ENCODE measurements at regions not wholly inside any gene's neighbourhood (a gene's known extent, or its start where the extent isn't known, plus 50 kb on each side); places are given as distances from the start of the nearest gene placed in this dataset.

DNA sequence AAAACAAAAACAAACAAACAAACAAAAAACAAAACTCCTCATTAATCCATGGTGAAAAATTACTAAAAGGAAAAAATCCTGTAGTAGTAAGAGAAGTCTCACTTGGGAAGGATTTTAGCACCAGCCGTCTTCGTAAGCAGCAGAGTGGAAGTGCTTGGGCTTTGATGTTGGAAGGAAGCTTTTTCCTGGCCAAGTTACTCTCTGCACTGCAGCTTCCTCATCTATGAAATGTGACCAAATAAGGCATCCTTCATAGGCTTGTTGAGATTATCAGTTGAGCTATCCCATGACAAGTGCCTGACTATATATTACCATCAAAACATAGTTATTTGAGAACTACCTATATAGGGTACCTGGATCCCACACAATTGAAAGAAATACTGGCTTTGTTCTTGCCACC lies 436.4 kb upstream of the ONECUT1 start:
- Histone ChIP-seq H3K9ac (ENCODE audit: low read length in 5 of 5) (no peak overlapping the region), H3K27ac (ENCODE audit: low read depth, low read length) (no peak overlapping the region), H3K4me1 (ENCODE audit: control insufficient read depth in 5 of 5, insufficient read depth in 5 of 5, low read length in 5 of 5) (no peaks in the 10 kb centered on the region), H3K36me3 (ENCODE audit: control insufficient read depth in 5 of 5, insufficient read depth in 5 of 5, low read length in 5 of 5) (no peaks in the 10 kb centered on the region), H3K27me3 (ENCODE audit: control insufficient read depth in 5 of 5, insufficient read depth in 4 of 5, low read length in 5 of 5) (no peaks in the 10 kb centered on the region), H3K4me3 (ENCODE audit: low read depth in 1 of 5, low read length in 5 of 5) (no peak overlapping the region), H3K9me3 (ENCODE audit: control insufficient read depth in 5 of 5, low read length in 5 of 5) (no peaks in the 10 kb centered on the region)

DNA sequence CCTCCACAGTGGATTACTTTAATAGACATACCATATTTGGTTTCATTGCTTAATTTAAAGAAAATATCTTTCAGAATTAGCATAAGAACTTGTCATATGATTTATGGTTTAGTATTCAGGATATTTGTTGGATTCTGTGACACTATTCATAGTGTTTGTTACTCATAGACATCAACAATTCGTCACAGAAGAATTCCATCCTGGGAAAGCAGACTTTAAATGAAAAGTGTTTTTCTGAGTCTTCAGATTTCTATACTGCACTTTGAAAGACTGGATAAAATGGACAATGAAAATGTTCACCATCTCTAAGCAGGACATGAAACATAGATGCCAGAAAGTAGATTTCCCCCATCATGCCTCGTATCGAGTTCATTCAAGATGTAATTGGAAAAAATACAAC lies 435.6 kb upstream of the ONECUT1 start:
- H3K27ac ChIP-seq (ENCODE audit: low read depth, low read length), result no peak overlapping the region
- H3K9me3 ChIP-seq (ENCODE audit: control insufficient read depth in 5 of 5, low read length in 5 of 5), result no peaks in the 10 kb centered on the region
- no peaks in the 10 kb centered on the region for H3K27me3 ChIP-seq (ENCODE audit: control insufficient read depth in 5 of 5, insufficient read depth in 4 of 5, low read length in 5 of 5)
- H3K4me3 ChIP-seq (ENCODE audit: low read depth in 1 of 5, low read length in 5 of 5), result no peak overlapping the region
- no peaks in the 10 kb centered on the region for H3K36me3 ChIP-seq (ENCODE audit: control insufficient read depth in 5 of 5, insufficient read depth in 5 of 5, low read length in 5 of 5)
- H3K4me1 ChIP-seq (ENCODE audit: control insufficient read depth in 5 of 5, insufficient read depth in 5 of 5, low read length in 5 of 5), result no peaks in the 10 kb centered on the region
- H3K9ac ChIP-seq (ENCODE audit: low read length in 5 of 5), result no peak overlapping the region

DNA sequence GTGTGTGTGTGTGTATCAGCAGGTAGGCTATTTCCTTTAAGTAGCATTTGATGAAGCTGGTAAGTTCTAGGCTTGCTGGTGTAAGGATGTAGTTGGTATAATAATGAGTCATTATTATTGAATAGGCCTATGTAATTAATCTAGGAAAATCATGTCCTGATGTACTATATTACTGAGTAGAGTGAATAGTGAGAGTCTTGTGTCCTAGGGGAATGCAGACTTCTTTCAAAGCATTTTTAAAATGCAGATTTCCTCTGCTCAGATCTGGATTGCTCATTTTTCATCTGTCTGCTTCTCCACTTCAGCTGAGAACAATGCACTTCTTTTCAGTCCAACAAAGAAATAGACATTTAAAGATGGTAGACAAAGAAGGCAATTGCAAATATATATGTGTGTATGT lies 434.2 kb upstream of the ONECUT1 start:
- Histone ChIP-seq H3K9ac (ENCODE audit: low read length in 5 of 5) (no peak overlapping the region), H3K27ac (ENCODE audit: low read depth, low read length) (no peak overlapping the region), H3K9me3 (ENCODE audit: control insufficient read depth in 5 of 5, low read length in 5 of 5) (no peaks in the 10 kb centered on the region), H3K4me1 (ENCODE audit: control insufficient read depth in 5 of 5, insufficient read depth in 5 of 5, low read length in 5 of 5) (no peaks in the 10 kb centered on the region), H3K36me3 (ENCODE audit: control insufficient read depth in 5 of 5, insufficient read depth in 5 of 5, low read length in 5 of 5) (no peaks in the 10 kb centered on the region), H3K27me3 (ENCODE audit: control insufficient read depth in 5 of 5, insufficient read depth in 4 of 5, low read length in 5 of 5) (no peaks in the 10 kb centered on the region), H3K4me3 (ENCODE audit: low read depth in 1 of 5, low read length in 5 of 5) (no peak overlapping the region)

DNA sequence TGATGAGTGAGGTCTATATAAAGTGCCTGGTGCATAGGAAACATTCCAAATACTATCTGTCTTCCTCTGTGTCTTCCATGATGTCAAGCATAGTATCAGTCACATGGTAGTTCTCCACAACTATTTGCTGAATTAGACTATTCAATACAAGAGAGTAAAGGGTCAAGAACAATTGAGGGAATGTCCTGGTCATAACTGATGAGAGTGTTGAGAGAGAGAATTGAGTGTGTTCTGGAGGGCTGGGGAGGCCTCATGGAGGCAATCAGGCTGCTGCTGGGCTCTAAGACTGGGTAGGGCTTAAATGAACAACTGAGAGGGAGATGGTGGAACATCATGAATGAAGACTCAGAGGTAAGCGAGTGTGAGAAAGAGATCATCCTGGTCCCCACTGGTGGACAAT lies 433.7 kb upstream of the ONECUT1 start:
- no peaks in the 10 kb centered on the region for H3K36me3 ChIP-seq (ENCODE audit: control insufficient read depth in 5 of 5, insufficient read depth in 5 of 5, low read length in 5 of 5)
- H3K27me3 ChIP-seq (ENCODE audit: control insufficient read depth in 5 of 5, insufficient read depth in 4 of 5, low read length in 5 of 5), result no peaks in the 10 kb centered on the region
- no peaks in the 10 kb centered on the region for H3K9me3 ChIP-seq (ENCODE audit: control insufficient read depth in 5 of 5, low read length in 5 of 5)
- no peak overlapping the region for H3K9ac ChIP-seq (ENCODE audit: low read length in 5 of 5)
- no peaks in the 10 kb centered on the region for H3K4me1 ChIP-seq (ENCODE audit: control insufficient read depth in 5 of 5, insufficient read depth in 5 of 5, low read length in 5 of 5)
- no peak overlapping the region for H3K4me3 ChIP-seq (ENCODE audit: low read depth in 1 of 5, low read length in 5 of 5)
- H3K27ac ChIP-seq (ENCODE audit: low read depth, low read length), result no peak overlapping the region

DNA sequence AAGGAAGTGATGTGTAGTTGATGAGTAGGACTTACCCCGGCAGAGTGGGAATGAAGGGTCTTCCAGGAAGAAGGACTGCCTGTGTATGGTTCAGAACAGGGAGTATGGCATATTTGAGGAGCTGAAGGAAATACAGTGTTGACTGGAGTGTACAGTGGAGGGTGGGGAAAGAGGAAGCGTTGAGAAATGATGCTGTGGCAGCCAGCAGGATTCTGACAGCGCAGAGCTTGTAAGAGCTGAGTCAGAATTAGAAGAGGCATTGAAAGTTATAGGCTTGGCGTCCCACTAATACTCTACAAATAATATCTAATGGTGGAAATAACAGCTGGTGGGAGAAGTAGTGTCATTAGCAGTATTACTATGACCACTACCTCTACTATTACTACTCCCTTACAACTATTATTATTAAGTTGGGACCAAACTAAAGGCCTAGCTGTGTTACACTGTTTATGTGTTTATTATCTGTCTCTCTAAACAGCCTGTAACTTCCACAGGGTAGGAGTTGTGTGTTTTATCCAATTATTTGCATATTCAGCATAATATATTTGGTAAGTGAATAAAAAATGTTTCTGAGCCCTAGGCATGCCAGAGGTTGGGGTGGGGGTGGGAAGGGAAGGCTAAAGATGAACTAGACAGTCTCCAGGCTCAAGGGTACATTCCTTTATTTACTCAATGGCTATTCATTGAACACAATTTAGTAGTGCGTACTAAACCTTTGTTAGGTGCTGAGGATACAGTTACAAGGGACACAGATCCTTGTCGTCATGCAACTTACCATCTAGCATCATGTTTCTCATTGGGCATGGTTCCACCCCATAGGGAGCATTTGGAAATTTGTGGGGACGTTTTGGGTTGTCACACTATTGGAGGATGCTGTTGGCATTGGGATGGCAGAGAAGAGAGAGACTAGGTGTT lies 428.8 kb upstream of the ONECUT1 start:
- Histone ChIP-seq H3K36me3 (ENCODE audit: control insufficient read depth in 5 of 5, insufficient read depth in 5 of 5, low read length in 5 of 5) (no peaks in the 10 kb centered on the region), H3K27me3 (ENCODE audit: control insufficient read depth in 5 of 5, insufficient read depth in 4 of 5, low read length in 5 of 5) (no peaks in the 10 kb centered on the region), H3K9me3 (ENCODE audit: control insufficient read depth in 5 of 5, low read length in 5 of 5) (no peaks in the 10 kb centered on the region), H3K4me1 (ENCODE audit: control insufficient read depth in 5 of 5, insufficient read depth in 5 of 5, low read length in 5 of 5) (no peaks in the 10 kb centered on the region), H3K27ac (ENCODE audit: low read depth, low read length) (no peak overlapping the region), H3K4me3 (ENCODE audit: low read depth in 1 of 5, low read length in 5 of 5) (no peak overlapping the region), H3K9ac (ENCODE audit: low read length in 5 of 5) (no peak overlapping the region)

DNA sequence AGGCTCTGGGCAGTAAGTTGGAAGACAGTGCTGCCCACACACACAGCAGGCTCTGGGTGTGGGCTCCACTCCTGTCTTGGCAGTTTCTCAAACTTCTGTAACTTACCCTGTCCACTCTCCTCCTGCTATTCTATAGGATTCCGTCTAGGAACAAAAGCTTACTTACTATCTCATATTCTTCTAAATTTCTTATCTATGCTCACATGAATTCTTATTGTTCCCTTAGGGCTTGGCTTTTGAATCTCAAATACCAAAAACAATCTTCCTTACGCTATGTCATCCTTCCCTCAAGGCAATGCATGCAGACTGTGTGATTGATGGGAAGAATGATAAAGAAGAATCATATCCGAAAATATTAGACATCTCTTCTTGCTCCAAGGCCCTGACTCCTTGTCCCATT lies 425.9 kb upstream of the ONECUT1 start:
- no peaks in the 10 kb centered on the region for H3K36me3 ChIP-seq (ENCODE audit: control insufficient read depth in 5 of 5, insufficient read depth in 5 of 5, low read length in 5 of 5)
- no peaks in the 10 kb centered on the region for H3K9me3 ChIP-seq (ENCODE audit: control insufficient read depth in 5 of 5, low read length in 5 of 5)
- H3K4me1 ChIP-seq (ENCODE audit: control insufficient read depth in 5 of 5, insufficient read depth in 5 of 5, low read length in 5 of 5), result no peaks in the 10 kb centered on the region
- H3K27me3 ChIP-seq (ENCODE audit: control insufficient read depth in 5 of 5, insufficient read depth in 4 of 5, low read length in 5 of 5), result peaks cover 0 to 3% (median 0%) of the 10 kb centered on the region in 5 donors
- H3K27ac ChIP-seq (ENCODE audit: low read depth, low read length), result no peak overlapping the region
- no peak overlapping the region for H3K9ac ChIP-seq (ENCODE audit: low read length in 5 of 5)
- no peak overlapping the region for H3K4me3 ChIP-seq (ENCODE audit: low read depth in 1 of 5, low read length in 5 of 5)

DNA sequence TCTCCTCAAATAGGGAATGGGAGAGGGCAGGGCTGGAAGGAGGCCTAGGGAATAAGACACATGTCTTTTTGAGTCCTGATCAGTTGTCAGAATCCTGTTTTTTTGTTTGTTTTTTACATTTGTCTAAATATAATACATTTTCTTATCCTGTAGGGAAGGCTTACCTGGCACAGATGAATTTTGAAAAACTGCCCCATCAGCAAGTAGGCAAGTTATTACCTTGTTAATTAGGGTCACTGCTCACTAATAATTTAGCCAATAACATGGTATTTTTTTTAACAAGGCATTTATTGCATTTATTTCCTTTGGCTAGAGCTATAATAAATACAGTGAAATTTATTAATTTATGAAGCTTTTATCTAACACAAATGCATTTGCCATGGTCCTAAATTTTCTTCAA lies 423.2 kb upstream of the ONECUT1 start:
- H3K27ac ChIP-seq (ENCODE audit: low read depth, low read length), result no peak overlapping the region
- H3K9me3 ChIP-seq (ENCODE audit: control insufficient read depth in 5 of 5, low read length in 5 of 5), result no peaks in the 10 kb centered on the region
- peaks cover 0 to 3% (median 0%) of the 10 kb centered on the region in 5 donors for H3K27me3 ChIP-seq (ENCODE audit: control insufficient read depth in 5 of 5, insufficient read depth in 4 of 5, low read length in 5 of 5)
- H3K4me1 ChIP-seq (ENCODE audit: control insufficient read depth in 5 of 5, insufficient read depth in 5 of 5, low read length in 5 of 5), result no peaks in the 10 kb centered on the region
- no peaks in the 10 kb centered on the region for H3K36me3 ChIP-seq (ENCODE audit: control insufficient read depth in 5 of 5, insufficient read depth in 5 of 5, low read length in 5 of 5)
- no peak overlapping the region for H3K4me3 ChIP-seq (ENCODE audit: low read depth in 1 of 5, low read length in 5 of 5)
- no peak overlapping the region for H3K9ac ChIP-seq (ENCODE audit: low read length in 5 of 5)

DNA sequence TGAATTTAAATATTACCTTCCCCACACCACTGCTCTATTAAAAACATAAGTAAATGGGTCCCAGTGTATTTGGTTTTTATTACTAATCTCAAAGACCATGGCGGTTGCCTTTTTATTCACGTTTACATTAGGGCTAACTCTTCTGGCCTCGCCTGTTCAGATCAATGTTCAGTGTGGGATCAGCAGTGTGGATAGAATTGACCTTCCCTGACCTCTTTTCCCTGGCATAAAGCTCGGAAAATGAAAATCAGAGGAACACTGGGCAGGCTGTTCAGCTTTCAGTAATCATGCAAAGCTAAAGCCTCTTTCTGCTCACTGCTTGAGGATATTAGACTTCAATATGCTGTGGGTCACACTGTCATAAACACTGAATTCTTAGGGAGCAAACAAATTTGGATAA lies 422.6 kb upstream of the ONECUT1 start:
- Histone ChIP-seq H3K27ac (ENCODE audit: low read depth, low read length) (no peak overlapping the region), H3K4me1 (ENCODE audit: control insufficient read depth in 5 of 5, insufficient read depth in 5 of 5, low read length in 5 of 5) (no peaks in the 10 kb centered on the region), H3K4me3 (ENCODE audit: low read depth in 1 of 5, low read length in 5 of 5) (no peak overlapping the region), H3K9ac (ENCODE audit: low read length in 5 of 5) (no peak overlapping the region), H3K27me3 (ENCODE audit: control insufficient read depth in 5 of 5, insufficient read depth in 4 of 5, low read length in 5 of 5) (peaks cover 0 to 3% (median 0%) of the 10 kb centered on the region in 5 donors), H3K36me3 (ENCODE audit: control insufficient read depth in 5 of 5, insufficient read depth in 5 of 5, low read length in 5 of 5) (no peaks in the 10 kb centered on the region), H3K9me3 (ENCODE audit: control insufficient read depth in 5 of 5, low read length in 5 of 5) (no peaks in the 10 kb centered on the region)

DNA sequence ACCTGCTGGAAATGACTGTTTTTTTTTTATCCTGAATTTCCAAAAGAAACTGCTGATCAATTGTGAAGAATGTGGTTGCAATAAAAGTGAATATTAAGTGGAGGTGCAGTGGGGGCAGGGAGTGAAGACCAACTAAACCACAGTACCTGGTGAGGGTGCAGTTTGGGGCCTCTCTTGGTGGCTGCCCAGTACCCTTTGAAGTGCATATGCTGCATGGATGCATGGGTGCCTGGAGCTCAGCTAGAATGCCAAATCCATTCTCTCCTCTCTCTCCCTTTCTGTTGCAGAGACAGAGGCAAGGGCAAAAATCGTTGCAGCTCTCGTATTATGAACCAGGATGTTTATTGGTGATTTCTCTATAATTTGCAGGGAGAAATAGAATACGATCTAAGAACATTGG lies 420.5 kb upstream of the ONECUT1 start:
- Histone ChIP-seq H3K9me3 (ENCODE audit: control insufficient read depth in 5 of 5, low read length in 5 of 5) (peaks cover 0 to 5% (median 0%) of the 10 kb centered on the region in 5 donors), H3K9ac (ENCODE audit: low read length in 5 of 5) (no peak overlapping the region), H3K4me3 (ENCODE audit: low read depth in 1 of 5, low read length in 5 of 5) (no peak overlapping the region), H3K4me1 (ENCODE audit: control insufficient read depth in 5 of 5, insufficient read depth in 5 of 5, low read length in 5 of 5) (no peaks in the 10 kb centered on the region), H3K27ac (ENCODE audit: low read depth, low read length) (no peak overlapping the region), H3K36me3 (ENCODE audit: control insufficient read depth in 5 of 5, insufficient read depth in 5 of 5, low read length in 5 of 5) (no peaks in the 10 kb centered on the region), H3K27me3 (ENCODE audit: control insufficient read depth in 5 of 5, insufficient read depth in 4 of 5, low read length in 5 of 5) (peaks cover 0 to 3% (median 0%) of the 10 kb centered on the region in 5 donors)

DNA sequence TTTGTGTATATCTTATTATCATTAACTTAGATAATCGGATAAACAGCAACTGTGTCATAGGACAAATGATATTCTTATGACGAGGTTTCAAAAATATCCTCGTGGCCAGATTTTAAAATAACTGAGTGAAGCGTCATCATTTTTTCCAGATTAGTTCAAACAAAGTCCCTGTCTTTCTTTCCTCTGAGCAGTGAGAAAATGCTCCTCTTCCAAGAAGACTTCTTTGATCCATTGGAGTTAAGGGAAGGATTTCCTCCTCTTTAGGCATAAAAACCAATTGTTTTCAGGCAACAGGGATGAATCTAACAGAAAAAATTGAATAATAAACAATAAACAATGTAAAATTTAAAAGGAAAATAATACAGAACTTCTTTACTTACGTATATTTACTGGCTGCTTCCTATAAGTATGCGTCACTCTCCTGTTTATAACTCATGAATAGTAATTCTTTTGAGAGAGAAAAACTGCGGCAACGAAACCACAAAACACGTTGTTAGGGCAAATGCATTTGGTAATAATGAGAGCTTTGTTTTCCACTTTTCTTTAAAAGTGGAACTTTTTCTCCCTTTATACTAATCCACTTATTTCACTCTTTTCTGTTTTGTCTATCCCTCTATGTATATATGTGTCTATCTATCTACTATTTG lies 419.4 kb upstream of the ONECUT1 start:
- H3K9me3 ChIP-seq (ENCODE audit: control insufficient read depth in 5 of 5, low read length in 5 of 5), result peaks cover 0 to 5% (median 0%) of the 10 kb centered on the region in 5 donors
- no peak overlapping the region for H3K27ac ChIP-seq (ENCODE audit: low read depth, low read length)
- H3K4me3 ChIP-seq (ENCODE audit: low read depth in 1 of 5, low read length in 5 of 5), result no peak overlapping the region
- H3K36me3 ChIP-seq (ENCODE audit: control insufficient read depth in 5 of 5, insufficient read depth in 5 of 5, low read length in 5 of 5), result no peaks in the 10 kb centered on the region
- H3K9ac ChIP-seq (ENCODE audit: low read length in 5 of 5), result no peak overlapping the region
- H3K27me3 ChIP-seq (ENCODE audit: control insufficient read depth in 5 of 5, insufficient read depth in 4 of 5, low read length in 5 of 5), result peaks cover 0 to 3% (median 0%) of the 10 kb centered on the region in 5 donors
- no peaks in the 10 kb centered on the region for H3K4me1 ChIP-seq (ENCODE audit: control insufficient read depth in 5 of 5, insufficient read depth in 5 of 5, low read length in 5 of 5)

Data from subcutaneous abdominal adipose tissue (tissue), 5 donors.